ENCODE measurements at regions not wholly inside any gene's neighbourhood (a gene's known extent, or its start where the extent isn't known, plus 50 kb on each side); places are given as distances from the start of the nearest gene placed in this dataset.

DNA sequence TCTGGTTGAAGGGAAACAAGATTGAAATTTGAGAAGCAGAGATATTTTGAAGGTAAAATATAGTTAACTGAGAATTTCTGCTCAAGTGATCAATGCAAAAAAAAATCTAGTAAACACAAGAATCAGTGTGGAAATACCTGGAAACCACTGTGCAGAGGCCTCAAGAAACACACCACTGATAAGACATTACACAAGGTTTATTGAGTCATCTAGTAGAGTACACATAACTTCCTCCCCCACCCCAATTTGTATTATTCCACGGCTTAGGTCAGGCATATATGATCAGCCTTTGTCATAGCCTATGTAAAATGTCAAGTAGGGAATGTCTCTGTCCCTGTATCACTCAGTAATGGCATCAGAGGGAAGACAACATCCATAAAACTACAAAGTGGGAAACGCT lies 447.8 kb upstream of the BCHE start:
- Histone ChIP-seq H4K20me1 (ENCODE audit: control insufficient read depth, insufficient read depth, low read depth, low read length) (no peaks in the 10 kb centered on the region), H3K27ac (ENCODE audit: low read depth, low read length) (no peak overlapping the region), H3K4me1 (ENCODE audit: control insufficient read depth, low read length) (no peaks in the 10 kb centered on the region), H3K4me2 (ENCODE audit: low read length) (no peak overlapping the region), H3K36me3 (ENCODE audit: control insufficient read depth, low read length) (no peaks in the 10 kb centered on the region), H3K79me2 (ENCODE audit: control insufficient read depth, low read length) (no peaks in the 10 kb centered on the region), H3K9me2 (replicated peaks; ENCODE audit: control insufficient read depth, low read length) (no peaks in the 10 kb centered on the region), H3K27me3 (ENCODE audit: control insufficient read depth, low read length) (no peaks in the 10 kb centered on the region), H3F3A (ENCODE audit: control insufficient read depth, insufficient read depth) (no peaks in the 10 kb centered on the region), H3K4me3 (ENCODE audit: low read length) (no peak overlapping the region), H3K9me3 (ENCODE audit: control insufficient read depth, insufficient read depth, low read length) (no peaks in the 10 kb centered on the region)
- no peak for TF ChIP-seq EZH2phosphoT487 (IDR thresholded peaks at IDR 0.05; ENCODE audit: borderline replicate concordance, low read length)
- no peak for TF ChIP-seq CTCF (IDR thresholded peaks at IDR 0.05; ENCODE audit: low read depth, low read length, poor library complexity, severe bottlenecking)

- Histone ChIP-seq H3K4me2 (ENCODE audit: low read length) (no peak overlapping the region), H3K4me3 (ENCODE audit: low read length) (no peak overlapping the region), H3K79me2 (ENCODE audit: control insufficient read depth, low read length) (no peaks in the 10 kb centered on the region), H3K27me3 (ENCODE audit: control insufficient read depth, low read length) (no peaks in the 10 kb centered on the region), H4K20me1 (ENCODE audit: control insufficient read depth, insufficient read depth, low read depth, low read length) (no peaks in the 10 kb centered on the region), H3F3A (ENCODE audit: control insufficient read depth, insufficient read depth) (no peaks in the 10 kb centered on the region), H3K27ac (ENCODE audit: low read depth, low read length) (no peak overlapping the region), H3K36me3 (ENCODE audit: control insufficient read depth, low read length) (no peaks in the 10 kb centered on the region), H3K9me2 (replicated peaks; ENCODE audit: control insufficient read depth, low read length) (no peaks in the 10 kb centered on the region), H3K9me3 (ENCODE audit: control insufficient read depth, insufficient read depth, low read length) (no peaks in the 10 kb centered on the region), H3K4me1 (ENCODE audit: control insufficient read depth, low read length) (no peaks in the 10 kb centered on the region)
- TF ChIP-seq EZH2phosphoT487 (IDR thresholded peaks at IDR 0.05; ENCODE audit: borderline replicate concordance, low read length) (no peak), CTCF (IDR thresholded peaks at IDR 0.05; ENCODE audit: low read depth, low read length, poor library complexity, severe bottlenecking) (no peak)
Observed at GRCh38 chr3:166283840-166284239, 446.6 kb upstream of the BCHE start.

DNA sequence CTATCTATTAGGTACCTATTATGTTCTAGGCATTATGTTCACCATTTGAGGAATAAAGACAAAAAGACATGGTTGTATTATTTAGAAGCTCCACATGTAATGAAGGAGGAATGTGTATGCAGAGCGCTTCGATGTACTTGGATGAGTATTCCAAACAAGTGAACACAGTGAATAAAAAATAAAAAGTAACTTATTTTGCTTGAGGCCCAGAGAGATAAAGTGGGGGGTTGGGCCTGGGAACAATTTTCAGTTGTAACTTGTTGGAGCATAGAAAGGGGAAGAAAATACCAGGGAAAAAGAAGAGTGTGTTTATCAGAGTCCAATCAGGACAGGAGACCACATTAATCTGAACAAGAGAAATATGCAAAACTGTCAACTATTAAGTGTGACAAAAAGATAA lies 445.7 kb upstream of the BCHE start:
- Histone ChIP-seq H3K27me3 (ENCODE audit: control insufficient read depth, low read length) (no peaks in the 10 kb centered on the region), H3K36me3 (ENCODE audit: control insufficient read depth, low read length) (no peaks in the 10 kb centered on the region), H3K9me3 (ENCODE audit: control insufficient read depth, insufficient read depth, low read length) (no peaks in the 10 kb centered on the region), H4K20me1 (ENCODE audit: control insufficient read depth, insufficient read depth, low read depth, low read length) (no peaks in the 10 kb centered on the region), H3K4me3 (ENCODE audit: low read length) (no peak overlapping the region), H3K79me2 (ENCODE audit: control insufficient read depth, low read length) (no peaks in the 10 kb centered on the region), H3K4me2 (ENCODE audit: low read length) (no peak overlapping the region), H3K4me1 (ENCODE audit: control insufficient read depth, low read length) (no peaks in the 10 kb centered on the region), H3K27ac (ENCODE audit: low read depth, low read length) (no peak overlapping the region), H3K9me2 (replicated peaks; ENCODE audit: control insufficient read depth, low read length) (no peaks in the 10 kb centered on the region), H3F3A (ENCODE audit: control insufficient read depth, insufficient read depth) (no peaks in the 10 kb centered on the region)
- TF ChIP-seq CTCF (IDR thresholded peaks at IDR 0.05; ENCODE audit: low read depth, low read length, poor library complexity, severe bottlenecking) (no peak), EZH2phosphoT487 (IDR thresholded peaks at IDR 0.05; ENCODE audit: borderline replicate concordance, low read length) (no peak)

GRCh38 chr3:166279636-166280035 lies 442.4 kb upstream of the BCHE start:
- Histone ChIP-seq H3K36me3 (ENCODE audit: control insufficient read depth, low read length) (no peaks in the 10 kb centered on the region), H3K79me2 (ENCODE audit: control insufficient read depth, low read length) (no peaks in the 10 kb centered on the region), H3K27me3 (ENCODE audit: control insufficient read depth, low read length) (no peaks in the 10 kb centered on the region), H3F3A (ENCODE audit: control insufficient read depth, insufficient read depth) (no peaks in the 10 kb centered on the region), H3K27ac (ENCODE audit: low read depth, low read length) (no peak overlapping the region), H3K4me3 (ENCODE audit: low read length) (no peak overlapping the region), H3K9me3 (ENCODE audit: control insufficient read depth, insufficient read depth, low read length) (no peaks in the 10 kb centered on the region), H3K4me2 (ENCODE audit: low read length) (no peak overlapping the region), H3K4me1 (ENCODE audit: control insufficient read depth, low read length) (no peaks in the 10 kb centered on the region), H3K9me2 (replicated peaks; ENCODE audit: control insufficient read depth, low read length) (no peaks in the 10 kb centered on the region), H4K20me1 (ENCODE audit: control insufficient read depth, insufficient read depth, low read depth, low read length) (no peaks in the 10 kb centered on the region)
- TF ChIP-seq EZH2phosphoT487 (IDR thresholded peaks at IDR 0.05; ENCODE audit: borderline replicate concordance, low read length): no peak
- no peak for TF ChIP-seq CTCF (IDR thresholded peaks at IDR 0.05; ENCODE audit: low read depth, low read length, poor library complexity, severe bottlenecking)
